ENCODE measurements at regions not wholly inside any gene's neighbourhood (a gene's known extent, or its start where the extent isn't known, plus 50 kb on each side); places are given as distances from the start of the nearest gene placed in this dataset.

DNA sequence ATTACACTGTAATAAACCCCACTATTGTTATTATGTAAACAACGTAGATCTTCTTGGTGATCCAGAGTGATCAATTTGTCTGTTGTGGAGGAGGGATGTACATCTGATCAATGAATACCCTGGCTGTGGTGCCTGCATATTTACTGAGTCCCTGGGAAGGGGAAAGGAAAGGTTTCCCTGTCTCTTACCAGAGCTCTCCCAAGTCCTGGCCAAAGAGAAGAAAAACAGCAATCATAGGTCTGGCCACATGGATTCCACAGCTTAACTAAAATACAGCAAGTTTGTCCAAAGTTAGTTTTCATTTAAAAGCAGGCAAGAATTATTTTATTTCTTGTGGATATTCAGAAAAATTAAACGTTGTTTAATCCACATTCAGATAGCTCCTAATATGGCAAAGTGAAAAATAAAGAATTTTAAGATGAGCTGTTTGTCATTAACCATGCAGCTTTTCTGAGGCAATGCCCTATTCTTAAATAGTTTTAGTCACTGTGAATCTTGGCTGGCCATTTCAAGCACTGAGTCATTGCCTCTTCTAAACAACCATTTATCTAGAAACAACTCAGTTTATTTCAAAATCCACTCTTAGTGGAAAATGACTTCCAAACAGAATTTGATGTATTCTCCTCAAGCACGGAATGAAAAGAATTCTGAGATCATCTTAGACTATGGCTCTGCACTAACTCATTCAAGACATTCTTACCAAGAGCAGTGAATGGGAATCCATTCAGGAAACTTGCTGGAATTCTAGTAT, 1004.4 kb upstream of the CDH2 start:
- TF ChIP-seq, protein P1, sequence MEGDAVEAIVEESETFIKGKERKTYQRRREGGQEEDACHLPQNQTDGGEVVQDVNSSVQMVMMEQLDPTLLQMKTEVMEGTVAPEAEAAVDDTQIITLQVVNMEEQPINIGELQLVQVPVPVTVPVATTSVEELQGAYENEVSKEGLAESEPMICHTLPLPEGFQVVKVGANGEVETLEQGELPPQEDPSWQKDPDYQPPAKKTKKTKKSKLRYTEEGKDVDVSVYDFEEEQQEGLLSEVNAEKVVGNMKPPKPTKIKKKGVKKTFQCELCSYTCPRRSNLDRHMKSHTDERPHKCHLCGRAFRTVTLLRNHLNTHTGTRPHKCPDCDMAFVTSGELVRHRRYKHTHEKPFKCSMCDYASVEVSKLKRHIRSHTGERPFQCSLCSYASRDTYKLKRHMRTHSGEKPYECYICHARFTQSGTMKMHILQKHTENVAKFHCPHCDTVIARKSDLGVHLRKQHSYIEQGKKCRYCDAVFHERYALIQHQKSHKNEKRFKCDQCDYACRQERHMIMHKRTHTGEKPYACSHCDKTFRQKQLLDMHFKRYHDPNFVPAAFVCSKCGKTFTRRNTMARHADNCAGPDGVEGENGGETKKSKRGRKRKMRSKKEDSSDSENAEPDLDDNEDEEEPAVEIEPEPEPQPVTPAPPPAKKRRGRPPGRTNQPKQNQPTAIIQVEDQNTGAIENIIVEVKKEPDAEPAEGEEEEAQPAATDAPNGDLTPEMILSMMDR (IDR thresholded peaks at IDR 0.05): no peak
- no peak for TF ChIP-seq EZH2 (IDR thresholded peaks at IDR 0.05; ENCODE audit: borderline replicate concordance, insufficient read depth, low read depth, low read length, poor library complexity, severe bottlenecking)

All from B cell (primary cell).